CD4-positive, alpha-beta T cell treated with Interleukin-1 beta for 1 hour (primary cell): ENCODE measurements at regions not wholly inside any gene's neighbourhood (a gene's known extent, or its start where the extent isn't known, plus 50 kb on each side); places are given as distances from the start of the nearest gene placed in this dataset.
"Not testable (repeated sequence)": the region's sequence is repeated elsewhere in the genome, so short reads cannot be mapped to it uniquely, and the experiment has no call there.

ENCODE experiments used
- DNase-seq, 2 donors: peaks; one replicate each; pipeline ENCODE4 v3.0.0-alpha.2; 2020 to 2022

- DNase-seq = no peak
These were observed 1136.4 kb upstream of the TMEM132C start for GRCh38 chr12:127130506-127131124.

- DNase-seq = no peak
These were observed 1133.2 kb upstream of the TMEM132C start for GRCh38 chr12:127133675-127134335.

DNA sequence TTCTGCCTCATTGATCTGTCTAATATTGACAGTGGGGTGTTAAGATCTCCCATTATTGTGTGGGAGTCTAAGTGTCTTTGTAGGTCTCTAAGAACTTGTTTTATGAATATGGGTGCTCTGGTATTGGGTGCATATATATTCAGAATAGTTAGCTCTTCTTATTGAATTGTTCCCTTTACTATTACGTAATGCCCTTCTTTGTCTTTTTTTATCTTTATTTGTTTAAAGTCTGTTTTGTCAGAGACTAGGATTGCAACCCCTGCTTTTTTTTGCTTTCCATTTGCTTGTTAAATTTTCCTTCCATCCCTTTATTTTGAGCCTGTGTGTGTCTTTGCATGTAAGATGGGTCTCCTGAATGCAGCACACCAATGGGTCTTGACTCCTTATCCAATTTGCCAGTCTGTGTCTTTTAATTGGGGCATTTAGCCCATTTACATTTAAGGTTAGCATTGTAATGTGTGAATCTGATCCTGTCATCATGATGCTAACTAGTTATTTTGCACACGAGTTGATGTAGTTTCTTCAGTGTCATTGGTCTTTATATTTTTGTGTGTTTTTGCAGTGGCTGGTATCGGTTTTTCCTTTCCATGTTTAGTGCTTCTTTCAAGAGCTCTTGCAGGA, 1126.0 kb upstream of the TMEM132C start:
- DNase-seq = not testable (repeated sequence)

DNA sequence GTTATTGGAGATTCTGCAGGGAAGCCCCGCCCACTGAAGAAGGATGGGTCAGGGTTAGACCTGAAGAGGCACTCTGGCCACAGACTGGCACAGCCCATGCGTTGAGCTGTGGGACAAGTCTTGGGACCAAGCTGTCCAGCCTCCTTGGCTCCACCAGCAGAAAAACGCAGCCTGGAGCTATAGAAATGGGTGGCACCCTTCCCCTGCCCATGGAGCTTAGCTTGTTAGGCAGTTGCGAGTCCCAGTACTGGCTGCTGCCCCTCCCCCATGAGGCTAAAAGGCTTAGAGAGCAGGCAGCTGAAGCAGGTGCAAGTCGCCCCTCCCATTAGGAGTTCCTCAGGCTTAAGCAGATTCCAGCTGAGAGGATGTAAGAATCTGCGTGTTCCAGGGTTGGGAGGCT, 1124.0 kb upstream of the TMEM132C start:
- no peak for DNase-seq

DNA sequence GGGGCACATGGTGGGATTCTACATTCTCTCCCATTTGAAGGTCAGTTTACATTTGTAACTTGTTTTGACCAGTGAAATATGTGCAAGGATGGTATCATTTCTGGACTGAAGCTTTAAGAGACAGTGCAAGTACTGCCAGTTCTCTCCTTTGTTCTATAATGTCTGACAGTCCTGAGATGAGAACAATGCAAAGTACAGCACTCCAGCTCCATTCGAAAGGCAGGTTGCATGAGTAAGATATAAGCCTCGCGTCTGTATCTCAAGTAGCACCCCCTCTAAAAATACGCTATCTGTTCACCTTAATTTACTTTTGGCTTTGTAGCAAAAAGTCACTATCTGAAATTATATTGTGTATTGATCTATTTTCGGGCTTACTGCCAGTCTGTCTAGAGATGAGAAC, 1122.2 kb upstream of the TMEM132C start:
- no peak for DNase-seq

- no peak for DNase-seq
These were observed 1121.6 kb upstream of the TMEM132C start for GRCh38 chr12:127145241-127145928.

GRCh38 chr12:127145929-127146789, 1120.8 kb upstream of the TMEM132C start:
- DNase-seq = peak; percentile 74 to 77

DNA sequence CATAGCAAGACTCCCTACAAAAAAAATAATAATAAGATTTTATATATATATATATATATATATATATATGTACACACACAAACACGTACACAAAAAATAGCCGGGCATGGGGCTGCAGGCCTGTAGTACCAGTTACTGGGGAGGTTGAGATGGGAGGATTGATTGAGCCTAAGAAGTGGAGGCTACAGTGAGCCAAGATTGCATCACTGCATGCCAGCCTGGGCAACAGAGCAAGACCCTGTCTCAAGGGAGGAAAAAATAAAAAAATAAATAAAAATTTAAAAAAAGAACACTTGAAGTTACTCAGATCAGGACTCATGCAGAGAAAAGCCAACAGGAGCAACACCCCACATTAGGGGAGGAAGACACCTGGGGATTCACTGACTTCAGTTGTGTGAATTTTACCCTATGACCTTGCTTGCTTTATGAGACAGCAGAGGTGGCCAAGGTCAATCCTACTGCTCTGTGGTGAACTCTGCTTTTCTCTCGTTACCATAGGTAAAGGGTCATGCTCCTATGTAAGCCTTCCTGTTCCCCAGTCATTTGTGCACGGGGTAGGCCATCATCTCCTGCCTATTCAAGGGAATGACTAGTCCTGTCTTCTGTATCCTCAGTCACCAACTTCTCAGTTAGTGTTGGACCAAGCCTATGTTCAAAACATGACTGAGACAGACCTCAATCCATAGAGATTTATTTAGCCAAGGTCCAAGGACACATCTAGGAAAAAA, 1119.8 kb upstream of the TMEM132C start:
- no peak for DNase-seq

DNA sequence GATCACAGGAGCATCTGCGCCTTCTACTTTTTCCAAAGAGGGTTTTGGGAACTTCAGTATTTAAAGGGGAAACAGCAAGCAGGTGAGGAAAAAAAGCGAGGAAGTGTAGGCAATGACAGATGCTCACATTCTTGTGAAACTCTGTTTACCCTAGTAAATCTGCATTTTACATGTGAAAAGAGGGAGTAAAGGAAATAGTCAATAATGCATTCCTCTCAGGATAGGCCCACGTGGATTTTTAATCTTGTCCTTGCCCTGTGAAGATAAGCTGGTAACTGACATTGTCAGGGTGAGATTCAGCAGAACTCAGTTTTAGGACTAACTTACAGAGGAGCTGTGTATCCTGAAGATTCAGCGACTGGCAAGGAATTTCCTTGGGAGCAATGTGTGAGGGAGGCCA, 1119.2 kb upstream of the TMEM132C start:
- no peak for DNase-seq

GRCh38 chr12:127148318-127148717, 1118.7 kb upstream of the TMEM132C start:
- no peak for DNase-seq

DNA sequence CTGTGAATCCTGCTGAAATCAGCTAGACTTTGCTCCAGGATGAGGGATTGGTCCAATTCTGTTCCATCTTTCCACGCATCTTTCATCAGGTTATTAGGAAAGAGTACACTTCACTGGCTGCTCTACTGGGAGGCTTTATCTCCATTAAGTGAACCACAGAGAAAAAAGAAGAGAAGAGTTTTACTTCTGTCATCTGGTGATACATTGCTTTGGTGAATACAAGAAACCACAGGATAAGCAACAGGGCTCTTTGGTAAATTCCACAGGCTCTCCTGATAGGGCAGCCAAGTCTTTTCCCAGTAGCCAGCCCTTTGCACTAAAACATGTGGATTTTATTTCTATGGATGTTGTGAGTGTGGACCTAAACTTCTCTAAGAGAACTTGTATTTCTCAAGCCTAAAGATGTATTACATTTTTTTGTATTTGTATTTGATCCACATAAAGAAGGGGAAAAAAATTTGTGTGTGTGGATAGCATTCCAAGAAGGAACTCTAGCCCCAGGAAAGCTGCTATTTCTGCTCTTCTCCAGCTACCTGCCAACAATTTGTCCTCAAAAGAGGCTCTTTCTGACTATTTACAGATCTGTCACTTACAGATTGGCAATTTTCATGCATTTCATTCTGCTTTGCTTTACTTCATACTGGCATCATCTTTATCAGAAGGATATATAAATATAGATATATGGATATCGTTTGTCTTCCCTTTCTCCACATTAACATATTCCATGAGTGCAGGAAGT, 1117.6 kb upstream of the TMEM132C start:
- DNase-seq = no peak

DNA sequence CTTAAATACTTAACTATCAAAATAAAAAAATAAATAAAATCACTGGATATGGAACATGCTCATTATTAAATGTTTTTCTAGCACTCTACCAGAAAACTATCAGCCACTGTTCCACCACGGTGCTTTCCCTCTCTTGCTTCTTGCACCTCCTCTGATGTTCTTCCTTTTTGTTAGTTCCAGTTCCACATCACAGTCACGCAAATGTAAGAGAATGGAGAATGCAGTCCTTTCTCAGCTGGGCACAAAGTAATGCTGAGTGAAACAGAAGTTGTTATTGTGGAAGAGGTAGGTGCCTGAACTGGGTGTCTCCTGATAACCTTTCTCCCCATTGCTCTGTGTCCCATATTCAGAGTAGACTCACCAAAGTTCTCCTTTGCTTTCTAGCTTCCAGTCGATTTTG, 1116.9 kb upstream of the TMEM132C start:
- no peak for DNase-seq

- DNase-seq = no peak
These were observed 1116.5 kb upstream of the TMEM132C start for GRCh38 chr12:127150479-127150878.

GRCh38 chr12:127150956-127151355, 1116.0 kb upstream of the TMEM132C start:
- DNase-seq = no peak

DNA sequence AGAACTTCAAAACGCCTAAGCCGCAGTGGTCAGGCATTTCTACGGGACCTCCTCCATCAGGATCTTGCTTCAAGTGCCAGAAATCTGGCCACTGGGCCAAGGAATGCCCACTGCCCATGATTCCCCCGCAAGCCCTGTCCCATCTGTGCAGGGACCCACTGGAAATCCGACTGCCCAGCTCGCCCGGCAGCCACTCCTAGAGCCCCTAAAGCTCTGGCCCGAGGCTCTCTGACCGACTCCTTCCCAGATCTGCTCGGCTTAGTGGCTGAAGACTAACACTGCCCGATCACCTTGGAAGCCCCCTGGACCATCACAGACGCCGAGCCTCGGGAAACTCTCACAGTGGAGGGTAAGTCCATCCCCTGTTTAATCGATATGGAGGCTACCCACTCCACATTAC, 1113.0 kb upstream of the TMEM132C start:
- DNase-seq = no peak

GRCh38 chr12:127154830-127155229, 1112.1 kb upstream of the TMEM132C start:
- DNase-seq = not testable (repeated sequence)

GRCh38 chr12:127155935-127156619, 1110.9 kb upstream of the TMEM132C start:
- DNase-seq = not testable (repeated sequence)

- DNase-seq = not testable (repeated sequence)
These were observed 1109.2 kb upstream of the TMEM132C start for GRCh38 chr12:127157501-127158366.

GRCh38 chr12:127158385-127159061, 1108.4 kb upstream of the TMEM132C start:
- DNase-seq = no peak
